ENCODE measurements at regions not wholly inside any gene's neighbourhood (a gene's known extent, or its start where the extent isn't known, plus 50 kb on each side); places are given as distances from the start of the nearest gene placed in this dataset.

- TF ChIP-seq POLR2AphosphoS5 (IDR thresholded peaks at IDR 0.05; ENCODE audit: borderline replicate concordance, low read depth, low read length) (no peak), EZH2 (IDR thresholded peaks at IDR 0.05) (no peak)
Observed at GRCh38 chr5:164127527-164127926, 622.1 kb downstream of the MAT2B start.
